HG03108 (cell line): ENCODE measurements at regions not wholly inside any gene's neighbourhood (a gene's known extent, or its start where the extent isn't known, plus 50 kb on each side); places are given as distances from the start of the nearest gene placed in this dataset.
"Not testable (repeated sequence)": the region's sequence is repeated elsewhere in the genome, so short reads cannot be mapped to it uniquely, and the experiment has no call there.

ENCODE experiments used
- ATAC-seq: cut with Tn5 transposase; IDR thresholded peaks from one replicate; pipeline ENCODE4 v1.9.1; 2021; ENCODE audit warnings: moderate library complexity; ENCODE audit not compliant: unreplicated experiment

DNA sequence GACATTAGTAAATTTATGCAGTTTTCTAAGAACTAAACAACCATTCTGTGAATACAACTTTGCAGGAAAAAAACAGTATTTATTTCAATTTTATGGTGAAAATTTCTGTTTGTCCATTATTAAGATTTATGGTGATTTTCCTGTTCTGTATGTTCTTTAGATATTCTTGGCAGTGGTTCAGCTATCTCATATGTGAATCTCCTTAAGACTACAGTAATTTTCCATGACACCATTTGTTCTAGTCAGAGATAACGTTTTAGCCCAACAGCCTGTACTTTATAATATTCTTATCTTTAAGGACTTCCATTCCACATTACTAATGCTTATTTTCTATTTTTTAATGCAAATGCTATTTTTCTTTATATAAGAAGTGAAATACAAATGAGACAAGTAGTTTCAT, 504.0 kb downstream of the RFPL4B start:
- no peak for ATAC-seq

DNA sequence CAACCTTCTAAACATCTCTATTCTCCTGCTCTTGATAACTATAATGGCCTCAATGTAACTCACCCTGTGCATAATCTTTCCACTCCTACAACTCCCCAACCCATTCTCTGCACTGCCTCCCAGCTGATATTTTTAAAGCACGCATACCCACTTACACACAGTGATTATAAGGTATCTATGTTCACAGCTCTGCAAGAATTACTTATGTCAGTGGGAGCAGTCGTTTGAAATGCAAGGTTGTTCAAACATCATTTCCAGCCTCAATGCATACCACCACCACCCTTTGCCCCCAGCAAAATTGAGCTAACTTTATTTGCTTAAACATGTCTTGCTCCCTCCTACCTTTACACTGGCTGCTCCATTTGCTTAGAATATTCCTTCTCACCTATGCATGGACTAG, 506.0 kb downstream of the RFPL4B start:
- ATAC-seq = no peak

DNA sequence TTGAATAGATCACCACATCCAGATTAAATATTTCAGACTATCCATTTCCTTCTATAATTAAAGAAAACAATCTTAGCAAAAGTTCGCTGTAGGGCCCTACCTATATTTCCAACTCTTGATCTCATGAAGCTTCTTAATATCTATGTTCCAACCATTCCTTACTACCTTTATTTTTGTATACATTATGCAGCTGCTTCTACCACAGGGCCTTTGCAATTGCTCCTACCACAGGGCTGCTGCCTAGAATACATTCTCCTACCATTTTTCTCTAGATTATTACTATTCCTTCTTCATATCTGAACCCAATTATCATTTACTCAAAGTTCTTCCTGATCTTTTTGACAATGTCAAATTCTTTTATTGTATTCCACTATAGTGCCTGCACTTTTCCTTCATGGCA, 516.6 kb downstream of the RFPL4B start:
- ATAC-seq = no peak

DNA sequence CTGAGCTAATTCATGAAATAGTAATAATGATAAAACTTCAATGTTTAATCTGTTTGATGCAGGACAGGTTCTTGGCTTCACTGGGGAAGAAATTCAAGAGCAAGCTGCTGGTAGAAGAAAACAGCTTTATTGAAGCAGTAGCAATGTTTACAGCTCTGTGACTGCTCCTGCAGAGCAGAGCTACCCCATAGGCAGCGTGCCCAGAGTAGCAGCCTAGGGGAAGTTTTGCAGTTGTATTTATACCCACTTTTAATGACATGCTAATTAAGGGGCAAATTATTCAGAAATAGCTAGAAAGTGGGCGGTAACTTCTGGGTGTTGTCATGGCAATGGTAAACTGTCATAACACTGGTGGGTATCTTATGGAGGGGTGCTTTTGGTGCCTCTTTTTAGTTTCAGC, 518.0 kb downstream of the RFPL4B start:
- no peak for ATAC-seq

DNA sequence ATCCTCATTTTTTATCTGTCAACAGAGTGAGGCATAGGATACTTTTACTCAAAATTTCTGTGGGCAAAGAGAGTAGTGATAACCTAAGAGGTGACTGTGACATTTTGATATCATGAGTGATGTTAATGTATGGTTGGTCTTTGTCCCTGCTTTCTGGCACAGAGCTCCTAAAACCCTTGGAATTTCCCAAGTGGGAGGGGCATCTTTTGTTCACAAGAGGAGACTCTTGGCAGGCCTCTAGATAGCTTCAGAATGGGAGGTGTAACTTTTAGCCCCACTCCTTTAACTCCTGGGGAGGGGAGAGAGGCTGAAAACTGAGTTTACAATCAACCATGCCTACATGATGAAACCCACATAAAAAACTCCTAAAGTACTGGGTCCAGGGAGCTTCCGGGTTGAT, 527.8 kb downstream of the RFPL4B start:
- ATAC-seq = no peak

DNA sequence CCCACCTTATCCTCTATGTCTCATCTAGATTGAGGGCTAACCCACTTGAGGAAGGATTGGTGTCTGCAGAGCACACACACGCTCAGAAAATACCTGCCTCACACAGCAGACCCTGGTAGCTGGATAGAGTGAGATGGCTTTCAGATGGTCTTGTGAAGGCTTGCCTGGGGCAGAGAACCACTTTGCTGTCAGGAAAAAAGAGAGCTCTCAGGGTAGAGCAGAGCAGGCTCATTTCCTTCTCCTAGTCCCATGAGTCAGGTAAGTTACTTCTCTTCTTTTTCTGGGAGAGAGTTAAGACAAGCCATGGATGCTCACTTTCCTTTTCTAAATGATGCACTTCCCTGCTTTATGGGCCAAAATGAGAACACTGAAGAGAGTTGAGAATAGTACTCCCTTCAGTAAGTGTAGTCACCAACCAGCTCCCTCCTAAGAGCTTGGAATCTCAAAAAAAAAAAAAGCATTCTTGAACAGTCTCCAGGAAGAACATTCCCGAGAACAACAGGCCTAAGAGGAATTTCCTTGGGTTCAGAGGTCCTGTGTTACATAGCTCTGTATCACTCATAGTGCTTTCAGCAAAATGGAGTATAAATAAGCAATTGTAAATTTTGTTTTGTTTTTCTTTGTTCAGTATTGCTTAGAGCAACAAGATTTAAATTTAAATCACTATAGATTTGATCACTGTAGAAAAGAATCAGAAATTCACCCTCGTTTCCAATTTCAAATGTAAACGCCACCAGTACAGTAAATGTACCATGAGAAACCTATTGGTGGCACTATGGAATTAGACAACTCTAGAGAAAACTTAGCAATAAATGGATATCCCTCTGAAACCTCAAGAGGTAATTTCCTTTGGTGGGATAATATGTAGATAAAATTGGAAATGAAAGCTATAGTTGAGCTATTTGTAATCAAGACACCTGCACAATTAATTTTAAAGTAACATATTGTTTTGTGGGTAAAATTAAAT, 530.3 kb downstream of the RFPL4B start:
- ATAC-seq = no peak

DNA sequence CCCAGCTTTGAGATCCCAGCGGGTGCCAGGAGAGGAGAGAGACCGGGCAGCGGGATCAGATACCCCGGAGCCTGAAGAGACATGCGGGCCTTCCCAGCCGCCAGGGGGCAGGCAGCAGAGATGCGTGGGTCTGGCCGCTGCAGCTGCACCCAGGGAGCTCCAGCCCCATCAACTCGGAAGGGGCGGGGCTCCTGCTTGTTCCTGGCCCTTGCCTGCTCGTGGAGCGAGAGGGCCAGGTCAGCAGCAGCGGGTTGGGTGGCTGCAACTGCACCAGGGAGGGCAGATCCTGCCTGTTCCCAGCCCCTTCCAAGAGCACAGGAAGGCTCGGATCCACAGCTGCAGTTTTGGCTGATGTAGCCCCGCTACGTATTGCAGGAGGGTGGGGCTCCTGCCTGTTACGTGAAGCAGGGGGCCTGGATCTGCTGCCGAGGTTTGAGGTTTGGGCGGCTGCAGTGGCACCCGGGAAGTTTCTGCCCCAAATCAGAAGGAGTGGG, 532.8 kb downstream of the RFPL4B start:
- no peak for ATAC-seq

DNA sequence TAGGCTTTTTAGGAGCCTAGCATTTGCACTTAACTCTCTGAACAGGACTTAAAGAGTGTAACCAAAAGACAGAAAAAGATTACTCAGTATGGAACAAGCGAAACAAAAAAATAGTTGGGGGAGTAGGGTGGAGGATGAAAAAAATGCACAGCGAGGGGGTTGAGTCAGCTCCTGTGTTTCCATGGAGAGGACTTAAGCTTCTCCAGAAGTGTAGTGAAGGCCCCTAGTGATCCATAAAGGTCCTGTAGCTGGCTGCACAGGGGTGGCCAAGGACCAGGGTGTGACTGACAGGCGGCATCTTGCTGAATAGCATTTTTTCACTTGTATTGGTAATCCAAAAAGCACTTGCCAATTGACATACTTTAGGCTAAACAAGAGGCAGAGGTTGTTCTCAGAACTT, 533.9 kb downstream of the RFPL4B start:
- no peak for ATAC-seq

DNA sequence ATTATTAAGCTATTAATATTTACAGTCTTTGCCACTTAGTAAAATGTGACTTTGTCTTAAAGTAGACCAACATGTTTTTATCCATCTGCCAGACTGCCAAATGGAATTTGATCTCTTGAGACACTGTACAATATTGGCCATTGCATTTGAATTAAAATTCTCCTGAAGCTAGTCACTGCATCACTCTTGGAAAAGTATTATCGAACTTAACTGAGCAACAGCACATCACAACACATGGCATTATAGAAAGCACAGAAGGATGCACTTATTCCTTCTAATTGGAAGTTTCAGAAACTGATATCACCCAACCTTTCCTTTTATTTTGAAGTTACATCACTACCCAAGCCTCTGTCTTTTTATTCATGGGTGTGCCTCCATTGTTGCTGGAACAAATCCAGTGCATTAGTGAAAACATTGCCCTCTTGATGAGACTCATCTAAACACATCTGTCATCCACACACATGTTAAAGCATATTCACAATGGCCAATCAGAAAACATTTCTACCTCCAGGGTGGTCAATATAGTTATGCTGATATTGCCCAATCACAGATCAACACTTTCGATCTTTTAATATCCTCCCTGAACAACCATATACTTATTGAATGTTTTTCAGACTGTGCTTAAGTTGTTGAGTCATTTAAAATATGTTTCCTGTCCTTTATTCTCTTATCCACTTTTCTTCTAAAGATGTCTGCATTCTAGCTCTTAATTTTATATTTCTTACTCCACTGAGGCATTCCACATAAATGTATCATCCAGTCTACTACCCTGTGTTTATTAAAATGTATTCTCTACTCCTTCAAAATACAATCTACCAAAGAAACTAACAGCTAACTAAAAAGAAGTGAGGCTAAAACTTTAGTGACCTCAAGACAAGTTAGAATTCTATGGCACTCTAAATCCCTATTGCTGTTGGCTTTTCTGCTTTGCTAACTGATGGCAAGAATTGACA, 535.0 kb downstream of the RFPL4B start:
- no peak for ATAC-seq

DNA sequence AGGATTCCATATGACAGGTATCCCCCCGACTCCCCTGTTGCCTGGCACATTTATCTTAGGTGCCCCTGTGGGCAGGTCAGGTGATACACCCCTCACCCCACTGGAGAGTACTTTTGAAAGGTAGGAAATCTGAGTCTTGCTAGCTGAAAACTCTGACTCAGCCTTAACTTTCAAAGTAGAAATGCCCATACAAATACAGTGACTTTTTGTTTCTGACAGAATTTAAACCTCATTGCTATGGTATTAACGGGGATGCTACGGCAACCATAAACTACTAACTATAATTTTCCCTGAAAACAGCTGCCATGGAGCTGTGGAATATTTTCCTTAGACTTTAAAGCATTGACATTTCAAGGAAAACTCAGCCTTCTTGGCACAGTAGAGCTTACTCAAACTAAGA, 536.0 kb downstream of the RFPL4B start:
- no peak for ATAC-seq

DNA sequence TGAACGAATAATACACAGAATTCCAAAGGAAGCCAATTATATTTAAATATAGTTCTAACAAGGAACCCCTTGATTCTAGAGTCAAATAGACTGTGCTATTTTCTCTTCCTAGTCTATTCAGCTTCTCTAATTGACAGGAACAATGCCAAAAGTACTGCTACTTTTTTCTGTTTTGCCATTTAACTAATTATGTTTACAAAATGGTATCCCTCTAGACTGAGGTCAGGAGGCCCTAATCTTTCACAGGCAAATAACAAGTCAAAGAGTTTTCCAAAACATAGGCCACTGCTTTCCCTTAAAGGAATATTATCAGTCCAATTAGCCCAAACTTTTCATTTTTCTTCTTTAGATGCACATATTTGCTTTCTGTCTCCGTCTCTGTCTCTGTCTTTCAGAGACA, 539.3 kb downstream of the RFPL4B start:
- ATAC-seq = no peak

DNA sequence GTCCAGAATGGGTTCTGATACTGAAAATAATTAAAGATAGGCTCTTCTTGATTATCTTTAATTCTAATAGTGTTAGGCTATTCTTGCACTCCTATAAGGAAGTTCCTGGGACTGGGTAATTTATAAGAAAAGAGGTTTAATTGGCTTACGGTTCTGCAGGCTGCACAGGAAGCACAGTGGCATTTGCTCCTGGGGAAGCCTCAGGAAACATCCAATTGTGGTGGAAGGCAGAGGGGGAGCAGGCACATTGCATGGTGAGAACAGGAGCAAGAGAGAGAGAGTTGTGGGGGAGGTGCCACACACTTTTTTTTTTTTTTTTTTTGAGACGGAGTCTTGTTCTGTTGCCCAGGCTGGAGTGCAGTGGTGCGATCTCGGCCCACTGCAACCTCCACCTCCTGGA, 540.3 kb downstream of the RFPL4B start:
- not testable (repeated sequence) for ATAC-seq

DNA sequence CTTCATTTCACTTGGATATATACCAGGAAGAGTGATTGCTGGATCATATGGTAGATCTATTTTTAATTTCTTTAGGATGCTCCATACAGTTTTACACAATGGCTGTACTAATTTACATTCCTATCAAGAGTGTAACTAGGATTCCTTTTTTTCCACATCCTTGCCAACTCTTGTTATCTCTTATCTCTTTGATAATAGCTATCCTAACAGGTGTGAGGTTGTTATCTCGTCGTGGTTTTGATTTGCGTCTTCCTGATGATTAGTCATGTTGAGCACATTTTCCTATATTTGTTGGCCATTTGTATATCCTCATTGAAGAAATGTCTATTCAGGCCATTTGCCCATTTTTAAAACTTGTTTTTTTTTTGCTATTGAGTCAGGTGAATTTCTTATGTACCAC, 552.4 kb downstream of the RFPL4B start:
- no peak for ATAC-seq

DNA sequence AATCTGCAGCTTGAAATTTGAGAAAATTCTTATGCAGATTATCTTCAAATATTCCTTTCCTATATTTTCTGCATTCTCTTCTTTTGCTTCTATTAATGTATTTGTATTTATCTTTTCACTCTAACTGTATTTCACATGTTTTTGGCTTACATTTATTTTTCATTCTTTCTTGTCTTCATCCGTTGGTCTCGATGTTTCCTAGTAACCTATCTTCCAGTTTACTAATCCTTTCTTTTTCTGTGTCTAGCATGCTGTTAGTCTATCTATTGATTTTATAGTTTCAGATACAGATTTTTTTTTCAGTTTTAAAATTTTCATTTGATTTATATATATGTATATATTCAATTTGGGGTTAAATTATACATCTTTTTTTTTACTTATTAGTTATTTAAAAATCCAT, 556.2 kb downstream of the RFPL4B start:
- no peak for ATAC-seq

DNA sequence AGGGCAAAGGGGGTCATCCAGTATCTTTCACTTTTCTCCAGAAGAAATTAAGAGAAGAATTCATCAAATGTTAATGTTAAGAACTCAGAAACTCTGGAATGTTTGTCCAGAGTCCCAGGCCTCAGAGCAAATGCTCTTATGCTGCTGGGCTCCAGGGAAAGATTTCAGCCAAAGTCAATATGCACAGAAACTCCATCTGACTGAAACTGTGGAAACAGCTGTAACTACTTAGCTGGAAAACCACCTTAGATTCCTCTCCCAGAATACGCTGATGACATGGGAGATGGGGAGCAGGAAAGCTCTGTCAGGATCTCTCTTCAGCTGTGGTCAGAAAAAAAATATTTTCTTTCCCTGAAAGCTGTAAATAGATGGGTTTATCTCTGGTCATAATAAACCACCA, 559.6 kb downstream of the RFPL4B start:
- ATAC-seq = no peak

DNA sequence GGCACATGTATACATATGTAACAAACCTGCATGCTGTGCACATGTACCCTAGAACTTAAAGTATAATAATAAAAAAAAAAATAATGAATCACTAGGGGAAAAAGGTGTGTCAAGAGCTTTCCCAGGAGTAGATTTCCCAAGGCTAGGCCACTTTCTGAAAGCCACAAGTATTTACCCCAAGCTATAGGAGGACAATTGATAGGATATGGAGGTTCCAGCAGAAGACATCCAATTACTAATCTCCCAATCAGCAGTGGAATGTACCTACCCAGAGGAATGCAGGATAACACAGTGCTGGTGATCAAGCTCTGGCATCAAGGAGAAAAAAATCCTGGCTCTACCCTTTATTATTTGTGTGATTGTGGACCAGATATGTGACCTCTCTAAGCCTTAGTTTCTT, 562.7 kb downstream of the RFPL4B start:
- no peak for ATAC-seq

DNA sequence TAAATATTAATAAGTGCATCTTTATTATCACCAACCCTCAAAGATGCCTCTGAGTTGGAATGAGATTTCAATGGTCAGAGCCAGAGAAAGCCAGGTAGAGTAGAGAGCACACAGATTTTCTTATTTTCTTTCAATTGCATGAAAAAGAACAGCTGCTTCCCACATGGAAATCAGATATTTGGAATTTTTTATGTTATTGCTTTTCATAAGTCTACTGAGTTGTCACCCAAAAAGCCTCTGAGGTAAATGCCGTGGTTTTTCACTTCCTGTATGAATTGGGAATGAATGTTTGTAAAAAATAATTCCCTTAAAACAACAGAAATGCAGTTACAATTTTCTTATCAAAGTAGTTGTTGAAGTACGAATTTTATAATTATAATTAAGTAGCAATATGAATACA, 563.1 kb downstream of the RFPL4B start:
- ATAC-seq = no peak

DNA sequence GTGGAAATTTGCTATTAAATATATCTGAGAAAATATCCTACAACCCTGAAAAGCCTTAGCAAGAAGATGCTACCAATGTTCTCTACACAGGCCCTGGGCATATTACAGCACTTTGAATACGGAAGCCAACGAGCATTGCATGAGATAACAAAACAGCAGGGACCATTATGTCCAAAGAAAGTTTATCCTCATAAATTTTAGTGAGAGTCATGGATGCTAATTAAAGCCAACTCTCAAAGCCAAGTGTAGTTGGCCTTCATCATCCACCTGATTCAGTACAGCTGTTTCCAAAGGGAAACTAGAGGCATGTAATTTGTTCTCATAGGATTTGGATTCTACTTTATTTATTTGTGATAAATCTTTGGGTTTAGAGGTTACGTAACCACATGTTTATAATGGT, 564.8 kb downstream of the RFPL4B start:
- no peak for ATAC-seq

DNA sequence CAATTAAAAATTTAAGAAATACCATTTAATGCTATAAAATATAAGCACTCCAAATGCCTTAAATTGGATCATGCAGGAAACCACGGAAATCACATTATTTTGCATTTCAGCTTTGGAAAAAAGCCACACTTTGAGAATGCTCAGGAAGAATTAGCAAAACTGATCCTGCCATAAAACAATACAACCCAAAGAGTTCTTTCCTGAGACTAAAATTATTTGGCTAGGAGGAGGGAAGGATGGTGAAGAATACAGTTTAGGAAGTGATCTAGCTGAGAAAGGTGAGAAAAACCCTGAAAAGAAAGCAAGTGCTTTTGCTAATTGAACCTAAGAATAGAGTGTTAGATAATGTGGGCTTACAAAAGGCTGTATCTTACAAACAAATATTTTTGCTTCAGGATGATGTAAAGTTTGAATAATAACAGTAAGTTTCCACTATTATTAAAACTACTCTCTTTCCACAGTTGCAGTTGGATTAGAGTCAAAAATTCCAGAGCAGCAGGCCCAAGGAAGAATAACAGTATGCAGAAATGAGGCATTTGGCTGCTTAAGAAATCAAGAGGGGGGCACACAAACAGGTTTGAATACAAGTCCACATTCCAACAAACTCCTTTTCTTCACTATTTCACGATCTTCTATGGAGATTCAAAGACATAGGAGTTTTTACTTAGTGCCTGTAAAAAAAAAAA, 565.4 kb downstream of the RFPL4B start:
- ATAC-seq = no peak

DNA sequence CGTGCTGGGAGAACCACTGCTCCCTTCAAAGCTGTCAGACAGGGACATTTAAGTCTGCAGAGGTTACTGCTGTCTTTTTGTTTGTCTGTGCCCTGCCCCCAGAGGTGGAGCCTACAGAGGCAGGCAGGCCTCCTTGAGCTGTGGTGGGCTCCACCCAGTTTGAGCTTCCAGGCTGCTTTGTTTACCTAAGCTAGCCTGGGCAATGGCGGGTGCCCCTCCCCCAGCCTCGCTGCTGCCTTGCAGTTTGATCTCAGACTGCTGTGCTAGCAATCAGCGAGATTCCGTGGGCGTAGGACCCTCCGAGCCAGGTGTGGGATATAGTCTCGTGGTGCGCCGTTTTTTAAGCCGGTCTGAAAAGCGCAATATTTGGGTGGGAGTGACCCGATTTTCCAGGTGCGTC, 572.6 kb downstream of the RFPL4B start:
- ATAC-seq = not testable (repeated sequence)

DNA sequence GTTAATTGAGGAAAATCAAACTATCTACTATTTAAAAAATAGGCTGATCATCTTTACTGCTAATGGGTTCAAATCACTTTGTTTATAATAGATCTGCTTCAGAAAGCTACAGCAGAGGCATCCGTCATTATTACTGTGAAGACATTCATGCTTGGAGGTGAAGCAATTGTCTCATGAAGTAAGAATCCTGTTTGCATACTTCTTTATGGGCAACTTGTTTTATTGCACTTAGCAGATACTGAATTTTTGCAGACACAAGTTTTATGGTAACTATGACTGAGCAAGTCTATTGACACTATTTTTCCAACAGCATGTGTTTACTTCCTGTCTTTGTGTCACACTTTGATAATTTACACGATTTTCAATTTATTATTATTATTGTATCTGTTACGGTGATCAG, 573.9 kb downstream of the RFPL4B start:
- ATAC-seq = no peak
